NCI-H2107 treated with DMSO at 0.1 percent for 48 hours (cell line): ENCODE measurements at regions not wholly inside any gene's neighbourhood (a gene's known extent, or its start where the extent isn't known, plus 50 kb on each side); places are given as distances from the start of the nearest gene placed in this dataset.

Experiments used
- DNase-seq: peaks from one replicate; lab custom pipeline; 2025; ENCODE audit not compliant: unreplicated experiment; lab: John Stamatoyannopoulos, UW

GRCh38 chr21:38938343-38938742, 132.6 kb downstream of the ETS2 start:
- DNase-seq, result peak; percentile 37

- no peak for DNase-seq
Observed at GRCh38 chr21:38937844-38938243, 132.1 kb downstream of the ETS2 start.

GRCh38 chr21:38937286-38937790, 131.6 kb downstream of the ETS2 start:
- DNase-seq, result no peak

- DNase-seq, result no peak
Observed at GRCh38 chr21:38936240-38936639, 130.5 kb downstream of the ETS2 start.

GRCh38 chr21:38933731-38934130, 128.0 kb downstream of the ETS2 start:
- DNase-seq, result no peak

GRCh38 chr21:38931291-38931690, 125.6 kb downstream of the ETS2 start:
- DNase-seq, result no peak

- DNase-seq, result no peak
Observed at GRCh38 chr21:38930853-38931252, 125.1 kb downstream of the ETS2 start.

GRCh38 chr21:38930066-38930465, 124.3 kb downstream of the ETS2 start:
- DNase-seq, result no peak

- DNase-seq, result no peak
Observed at GRCh38 chr21:38929652-38930051, 123.9 kb downstream of the ETS2 start.

GRCh38 chr21:38929142-38929541, 123.4 kb downstream of the ETS2 start:
- DNase-seq, result no peak

- DNase-seq, result no peak
Observed at GRCh38 chr21:38927776-38928175, 122.0 kb downstream of the ETS2 start.

- DNase-seq, result peak; percentile 22
Observed at GRCh38 chr21:38925923-38926322, 120.2 kb downstream of the ETS2 start.

- no peak for DNase-seq
Observed at GRCh38 chr21:38925478-38925877, 119.7 kb downstream of the ETS2 start.

GRCh38 chr21:38924954-38925353, 119.2 kb downstream of the ETS2 start:
- no peak for DNase-seq

GRCh38 chr21:38923429-38923828, 117.7 kb downstream of the ETS2 start:
- DNase-seq, result no peak

- DNase-seq, result no peak
Observed at GRCh38 chr21:38922474-38923235, 116.9 kb downstream of the ETS2 start.

GRCh38 chr21:38921511-38922251, 116.0 kb downstream of the ETS2 start:
- DNase-seq, result no peak

GRCh38 chr21:38920631-38921398, 115.1 kb downstream of the ETS2 start:
- DNase-seq, result no peak

- DNase-seq, result no peak
Observed at GRCh38 chr21:38918607-38919346, 113.0 kb downstream of the ETS2 start.

GRCh38 chr21:38917043-38917774, 111.5 kb downstream of the ETS2 start:
- peak; percentile 91 for DNase-seq
